Mammary epithelial cell (primary cell): ENCODE measurements at regions not wholly inside any gene's neighbourhood (a gene's known extent, or its start where the extent isn't known, plus 50 kb on each side); places are given as distances from the start of the nearest gene placed in this dataset.

Source experiments
- CTCF ChIP-seq, 2 donors: IDR thresholded peaks in 1 of 2; conservative IDR thresholded peaks in 1 of 2; 2 replicates each; pipeline ENCODE4 v1.5.1; 2011 to 2012; ENCODE audit warnings: inconsistent platforms in 2 of 2, low read length in 2 of 2, mild to moderate bottlenecking in 2 of 2, control low read depth in 1 of 2, low read depth in 1 of 2; ENCODE audit not compliant: insufficient read depth in 1 of 2; ENCODE audit errors: extremely low read depth in 1 of 2
- EZH2 ChIP-seq: IDR thresholded peaks from 2 replicates; pipeline ENCODE4 v1.6.1; 2012; ENCODE audit warnings: low read length, inconsistent platforms, borderline replicate concordance

- no peak for TF ChIP-seq CTCF (conservative IDR thresholded peaks at IDR 0.05 in 1 of 2, IDR thresholded peaks at IDR 0.05 in 1 of 2; ENCODE audit: extremely low read depth in 1 of 2, insufficient read depth in 1 of 2, low read depth in 1 of 2, low read length in 2 of 2)
- no peak for TF ChIP-seq EZH2
Measured at GRCh38 chr20:53764415-53764800, 170.8 kb upstream of the ZNF217 start.
